AG08396 (cell line): ENCODE measurements at regions not wholly inside any gene's neighbourhood (a gene's known extent, or its start where the extent isn't known, plus 50 kb on each side); places are given as distances from the start of the nearest gene placed in this dataset.
"Not testable (repeated sequence)": the region's sequence is repeated elsewhere in the genome, so short reads cannot be mapped to it uniquely, and the experiment has no call there.

ENCODE experiments used
- DNase-seq: peaks from one replicate; pipeline ENCODE4 v3.0.0; 2012; ENCODE audit warnings: low spot score, mixed read lengths

DNA sequence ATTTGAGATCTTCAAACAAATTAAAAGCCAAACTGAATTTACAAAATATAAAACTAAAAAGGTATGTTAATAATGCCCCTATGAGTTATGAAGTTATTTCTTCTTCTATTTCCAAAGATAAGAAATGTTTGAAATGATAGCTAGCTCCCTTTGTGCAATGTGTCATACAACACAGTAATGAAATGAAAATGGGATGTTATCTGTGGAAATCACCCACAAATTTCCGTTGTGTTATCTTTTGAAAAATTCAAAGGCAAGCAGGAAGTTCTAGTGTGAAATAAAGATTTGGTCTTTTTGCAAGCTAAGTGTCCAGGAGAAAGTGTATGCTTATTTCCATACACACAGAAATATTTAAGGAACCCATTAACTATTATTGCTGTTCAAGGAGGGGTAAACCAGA is 375.3 kb upstream of the PRR16 start:
- DNase-seq, result no peak

- no peak for DNase-seq
These were observed 372.6 kb upstream of the PRR16 start for GRCh38 chr5:120091376-120091948.

DNA sequence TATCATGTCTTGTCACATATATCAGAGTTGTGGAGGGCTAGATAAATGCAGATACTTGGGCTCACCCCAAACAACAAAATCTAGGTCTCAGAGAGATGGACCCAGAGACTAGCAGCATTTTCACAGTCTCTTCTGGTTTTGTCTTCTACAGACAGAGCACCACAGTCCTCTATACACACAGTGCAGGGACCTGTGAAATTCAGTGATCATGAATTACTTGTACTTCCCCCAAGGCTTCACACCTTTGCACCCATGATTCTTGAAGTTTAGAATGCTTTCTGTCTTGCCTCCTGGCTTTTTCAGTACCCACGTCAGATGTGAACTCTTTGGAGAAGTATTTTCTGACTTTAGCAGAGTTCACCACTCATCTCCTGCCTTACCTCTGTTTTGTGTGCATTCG is 371.5 kb upstream of the PRR16 start:
- DNase-seq, result no peak

DNA sequence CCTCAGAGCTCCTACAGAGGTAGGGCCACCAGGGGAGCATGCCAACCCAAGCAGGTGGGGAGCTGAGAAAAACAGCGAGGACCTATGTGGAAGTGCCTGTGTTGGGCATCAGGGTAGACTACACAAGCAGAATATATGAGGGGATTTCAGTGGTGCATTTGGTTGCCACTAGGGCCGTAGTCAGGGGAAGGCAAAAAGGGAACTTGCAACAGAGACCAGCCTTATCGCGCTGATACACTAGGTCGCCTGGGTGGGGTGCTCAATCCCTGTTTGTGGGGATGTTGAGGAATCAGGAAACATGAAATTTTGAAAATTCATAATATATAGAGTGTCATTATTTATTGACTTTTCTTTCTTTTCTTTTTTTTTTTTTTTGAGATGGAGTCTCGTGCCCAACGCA is 370.9 kb upstream of the PRR16 start:
- DNase-seq, result no peak

DNA sequence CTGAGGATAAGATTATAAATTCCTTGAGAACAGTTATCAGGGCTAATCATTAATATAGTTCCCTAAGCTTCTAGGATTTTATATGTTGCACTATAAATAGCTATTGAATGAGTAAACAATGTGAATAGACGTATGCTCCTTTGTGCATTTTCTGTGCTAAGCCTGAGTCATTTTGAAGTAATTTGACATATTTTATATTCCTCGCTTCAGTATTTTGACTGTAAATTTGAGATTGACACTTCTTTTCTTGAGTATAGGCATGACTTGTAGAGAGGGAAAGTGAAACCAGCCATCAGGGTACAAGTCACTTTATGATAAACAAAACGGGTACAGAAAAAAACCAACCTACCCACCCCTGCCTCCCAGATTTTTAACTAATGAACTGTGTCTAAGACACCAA is 367.7 kb upstream of the PRR16 start:
- no peak for DNase-seq

DNA sequence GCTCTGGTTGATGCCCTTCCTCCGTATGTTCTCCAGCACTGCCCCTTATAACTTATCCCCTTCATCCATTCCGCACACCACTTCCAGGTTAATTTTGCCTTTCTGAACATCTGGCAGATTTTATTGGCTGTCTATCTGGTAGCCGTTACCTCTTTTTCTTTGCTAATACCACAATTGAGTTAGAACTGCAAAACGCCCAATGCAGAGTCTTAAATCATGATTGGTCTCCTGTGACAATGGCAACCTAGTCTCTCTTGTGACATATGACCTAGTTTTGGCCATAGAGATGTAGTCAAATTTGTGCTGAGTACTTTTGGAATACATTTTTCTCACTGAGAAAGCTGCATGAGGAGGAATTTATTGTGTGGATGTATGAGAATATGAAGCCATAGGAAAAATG is 365.7 kb upstream of the PRR16 start:
- DNase-seq, result no peak

DNA sequence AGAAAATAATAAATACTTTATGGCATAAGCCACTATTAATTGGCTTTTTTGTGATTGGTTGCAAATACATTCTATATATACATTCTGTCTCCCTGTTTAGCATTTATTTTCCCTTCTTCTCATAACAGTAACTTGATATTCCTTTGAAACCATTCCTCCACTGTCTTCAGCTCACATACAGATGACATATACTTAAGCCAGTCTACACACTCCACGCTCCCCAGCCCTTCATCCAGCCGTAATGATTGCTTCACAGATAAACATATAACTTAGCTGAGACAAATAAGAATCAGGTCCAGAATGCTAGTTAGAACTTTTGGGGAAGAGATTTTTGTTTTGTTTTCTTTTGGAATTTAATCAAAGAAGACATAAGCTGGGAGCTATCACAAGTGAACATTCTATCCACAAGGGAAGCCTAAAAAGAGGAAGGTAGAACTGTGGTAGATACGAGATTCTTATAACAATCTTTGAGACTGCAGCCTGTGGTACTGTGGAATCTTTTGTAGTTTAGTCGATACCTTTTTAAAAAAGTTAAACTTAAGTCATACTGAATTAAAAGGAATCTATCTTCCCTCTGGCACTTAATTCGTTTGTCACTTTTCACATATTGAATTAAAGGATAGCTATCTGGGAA is 365.1 kb upstream of the PRR16 start:
- no peak for DNase-seq

DNA sequence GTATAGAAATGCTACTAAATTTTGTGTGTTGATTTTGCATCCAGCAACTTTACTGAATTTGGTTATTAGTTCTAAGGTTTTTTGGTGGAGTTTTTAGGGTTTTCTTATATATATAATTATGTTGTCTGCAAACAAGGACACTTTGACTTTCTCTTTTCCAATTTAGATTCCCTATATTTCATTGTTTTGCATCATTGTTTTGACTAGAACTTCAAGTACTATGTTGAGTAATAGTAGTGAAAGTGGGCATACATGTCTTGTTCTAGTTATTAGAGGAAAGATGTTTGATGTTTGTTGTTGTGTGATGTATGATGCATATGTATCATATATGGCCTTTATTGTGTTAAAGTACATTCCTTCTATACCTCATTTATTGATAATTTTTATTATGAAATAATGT is 362.3 kb upstream of the PRR16 start:
- no peak for DNase-seq

- DNase-seq, result no peak
These were observed 360.6 kb upstream of the PRR16 start for GRCh38 chr5:120103495-120103894.

DNA sequence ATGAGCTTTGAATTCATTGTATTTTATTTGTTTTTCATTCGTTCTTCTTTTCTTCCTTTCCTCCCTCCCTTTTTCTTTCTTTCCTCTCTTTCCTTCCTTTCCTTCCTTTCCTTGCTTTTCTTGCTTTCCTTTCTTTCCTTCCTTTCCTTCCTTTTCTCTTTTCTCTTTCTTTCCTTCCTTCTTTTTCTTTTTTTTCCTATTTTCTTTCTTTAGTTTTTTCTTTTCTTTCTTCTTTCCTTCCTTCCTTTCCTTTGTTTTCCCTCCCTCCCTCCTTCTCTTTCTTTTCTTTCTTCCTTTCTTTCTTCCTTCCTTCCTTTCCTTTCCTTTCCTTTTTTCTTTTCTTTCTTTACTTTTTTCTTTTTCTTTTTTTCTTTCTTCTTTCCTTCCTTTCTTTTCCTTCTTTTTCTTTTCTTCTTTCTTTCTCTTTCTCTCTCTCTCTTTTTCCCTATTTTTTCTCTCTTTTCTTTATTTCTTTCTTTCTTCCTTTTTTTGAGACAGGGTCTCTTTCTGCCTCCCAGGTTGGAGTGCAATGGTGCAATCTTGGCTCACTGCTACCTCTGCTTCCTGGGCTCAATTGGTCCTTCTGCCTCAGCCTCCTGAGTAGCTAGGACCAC is 357.1 kb upstream of the PRR16 start:
- no peak for DNase-seq

GRCh38 chr5:120108586-120109248 is 355.4 kb upstream of the PRR16 start:
- no peak for DNase-seq

DNA sequence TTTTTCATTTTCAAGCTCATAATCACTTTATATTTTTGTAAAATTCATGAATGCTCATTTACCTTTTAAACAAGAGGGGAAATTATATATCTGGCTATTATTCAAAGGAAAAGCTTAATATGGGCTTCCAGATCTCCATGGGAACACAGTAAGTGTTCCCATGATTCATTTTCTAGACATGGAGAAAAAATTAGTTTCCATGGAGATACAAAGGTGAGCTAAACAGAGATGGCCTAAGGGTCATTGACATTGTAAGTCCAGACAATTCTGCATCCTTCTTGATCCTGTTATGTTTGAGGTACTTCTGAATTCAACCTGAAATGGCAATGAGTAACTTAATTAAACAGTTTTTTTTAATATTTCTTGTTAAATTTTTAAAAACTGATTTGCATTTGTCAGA is 341.4 kb upstream of the PRR16 start:
- DNase-seq, result no peak

DNA sequence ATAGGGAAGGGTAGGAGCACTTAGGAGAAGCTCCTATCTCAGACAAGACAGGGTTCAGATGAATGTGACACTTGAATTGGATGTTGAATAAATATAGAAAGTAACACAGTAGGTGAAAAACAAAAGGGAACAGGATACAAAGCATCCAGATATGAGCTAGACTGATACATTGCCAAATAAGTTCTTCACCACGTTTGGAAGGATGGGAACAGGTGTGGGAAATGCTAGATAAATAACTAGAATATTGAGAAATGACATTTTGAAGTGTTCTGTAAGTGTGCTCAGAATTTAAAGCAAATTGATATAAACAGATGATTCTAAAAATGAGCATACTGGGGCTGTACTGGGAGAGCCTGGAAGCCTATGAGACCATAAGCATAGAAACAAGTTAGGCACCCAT is 340.1 kb upstream of the PRR16 start:
- no peak for DNase-seq

GRCh38 chr5:120124961-120125360 is 339.1 kb upstream of the PRR16 start:
- DNase-seq, result no peak

DNA sequence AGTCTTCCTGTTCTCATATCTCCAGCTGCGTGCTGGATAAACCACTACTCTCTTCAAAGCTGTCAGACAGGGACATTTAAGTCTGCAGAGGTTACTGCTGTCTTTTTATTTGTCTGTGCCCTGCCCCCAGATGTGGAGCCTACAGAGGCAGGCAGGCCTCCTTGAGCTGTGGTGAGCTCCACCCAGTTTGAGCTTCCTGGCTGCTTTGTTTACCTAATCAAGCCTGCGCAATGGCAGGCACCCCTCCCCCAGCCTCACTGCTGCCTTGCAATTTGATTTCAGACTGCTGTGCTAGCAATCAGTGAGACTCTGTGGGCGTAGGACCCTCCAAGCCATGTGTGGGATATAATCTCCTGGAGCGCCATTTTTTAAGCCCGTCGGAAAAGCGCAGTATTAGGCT is 331.8 kb upstream of the PRR16 start:
- DNase-seq, result not testable (repeated sequence)

DNA sequence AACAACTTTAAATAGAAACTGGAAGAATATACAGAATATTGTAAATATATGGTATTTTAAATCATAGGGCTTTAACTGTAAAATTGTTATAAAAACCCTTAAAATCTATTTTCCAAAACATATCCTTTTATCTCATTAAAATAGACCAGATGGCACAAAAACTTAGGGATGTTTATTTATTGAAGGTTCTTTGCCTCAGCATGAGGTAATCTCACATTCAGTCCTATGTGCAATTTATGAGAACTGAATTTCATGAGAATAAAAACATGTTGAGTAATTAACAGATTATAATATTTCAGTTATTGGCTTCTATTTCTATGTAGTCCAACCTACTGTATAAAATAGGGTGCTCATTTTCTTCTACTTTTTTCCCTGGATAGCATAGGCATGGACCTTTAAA is 329.2 kb upstream of the PRR16 start:
- no peak for DNase-seq

- no peak for DNase-seq
These were observed 326.5 kb upstream of the PRR16 start for GRCh38 chr5:120137582-120137981.

GRCh38 chr5:120139039-120139438 is 325.1 kb upstream of the PRR16 start:
- DNase-seq, result peak; percentile 71

- DNase-seq, result no peak
These were observed 323.6 kb upstream of the PRR16 start for GRCh38 chr5:120140501-120140900.

GRCh38 chr5:120141076-120141475 is 323.0 kb upstream of the PRR16 start:
- no peak for DNase-seq

DNA sequence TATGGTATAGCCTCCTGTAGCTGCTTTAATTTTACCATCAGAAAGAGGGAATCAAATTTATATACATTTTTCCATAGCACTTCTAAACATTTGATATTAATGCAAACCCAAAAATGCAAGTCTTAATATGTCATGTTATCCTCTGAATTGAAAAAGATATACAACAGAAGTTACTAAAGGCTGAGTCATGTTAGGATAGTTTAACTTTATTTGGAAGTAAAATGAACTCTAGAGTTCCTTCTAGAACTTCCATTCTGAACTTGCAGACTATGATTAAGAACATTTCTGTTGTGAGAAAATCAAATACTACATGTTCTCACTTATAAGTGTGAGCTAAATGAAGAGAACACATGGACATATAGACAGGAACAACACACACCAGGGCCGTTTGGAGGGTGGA is 317.3 kb upstream of the PRR16 start:
- no peak for DNase-seq

- not testable (repeated sequence) for DNase-seq
These were observed 316.2 kb upstream of the PRR16 start for GRCh38 chr5:120147911-120148310.

DNA sequence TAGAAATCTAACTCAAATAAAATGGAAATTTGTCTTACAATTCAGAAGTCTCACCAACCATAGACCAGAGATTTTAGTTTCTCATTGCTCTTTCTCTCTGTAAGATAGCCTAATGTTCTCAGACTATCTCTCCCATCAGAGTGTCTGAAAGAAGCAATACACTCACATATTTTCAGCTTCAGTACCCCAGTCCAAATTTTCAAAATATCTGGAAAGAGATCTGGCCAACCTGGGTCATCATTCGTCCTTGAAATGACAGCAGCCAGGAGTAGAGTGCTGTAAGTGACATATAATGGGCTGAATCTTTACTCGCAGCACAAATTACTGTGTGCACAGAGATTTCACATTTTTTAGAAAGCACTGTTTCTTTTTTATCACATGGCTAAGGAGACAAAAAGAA is 313.3 kb upstream of the PRR16 start:
- no peak for DNase-seq
